HG03558 (cell line): ENCODE measurements at regions not wholly inside any gene's neighbourhood (a gene's known extent, or its start where the extent isn't known, plus 50 kb on each side); places are given as distances from the start of the nearest gene placed in this dataset.

Experiments
- ATAC-seq: cut with Tn5 transposase; IDR thresholded peaks from one replicate; pipeline ENCODE4 v1.9.1; 2021; ENCODE audit warnings: moderate number of reproducible peaks; ENCODE audit not compliant: unreplicated experiment; ENCODE audit errors: extremely low read depth

GRCh38 chr11:122293296-122294023, 177.4 kb upstream of the BLID start:
- no peak for ATAC-seq

GRCh38 chr11:122287401-122287800, 171.4 kb upstream of the BLID start:
- ATAC-seq: no peak

- no peak for ATAC-seq
Measured at GRCh38 chr11:122285070-122285988, 169.3 kb upstream of the BLID start.

- no peak for ATAC-seq
Measured at GRCh38 chr11:122280870-122281269, 164.9 kb upstream of the BLID start.

- no peak for ATAC-seq
Measured at GRCh38 chr11:122279194-122279593, 163.2 kb upstream of the BLID start.

- ATAC-seq: no peak
Measured at GRCh38 chr11:122277493-122277892, 161.5 kb upstream of the BLID start.

GRCh38 chr11:122276221-122276620, 160.2 kb upstream of the BLID start:
- no peak for ATAC-seq

- no peak for ATAC-seq
Measured at GRCh38 chr11:122275508-122275907, 159.5 kb upstream of the BLID start.

- no peak for ATAC-seq
Measured at GRCh38 chr11:122273476-122274191, 157.6 kb upstream of the BLID start.

- ATAC-seq: no peak
Measured at GRCh38 chr11:122271745-122272144, 155.7 kb upstream of the BLID start.

GRCh38 chr11:122271137-122271536, 155.1 kb upstream of the BLID start:
- ATAC-seq: no peak

- ATAC-seq: no peak
Measured at GRCh38 chr11:122270535-122270934, 154.5 kb upstream of the BLID start.

GRCh38 chr11:122269824-122270223, 153.8 kb upstream of the BLID start:
- no peak for ATAC-seq

- ATAC-seq: no peak
Measured at GRCh38 chr11:122268601-122269130, 152.7 kb upstream of the BLID start.

- ATAC-seq: no peak
Measured at GRCh38 chr11:122267602-122268001, 151.6 kb upstream of the BLID start.

GRCh38 chr11:122265981-122266380, 150.0 kb upstream of the BLID start:
- ATAC-seq: no peak

GRCh38 chr11:122264121-122264520, 148.1 kb upstream of the BLID start:
- no peak for ATAC-seq

- no peak for ATAC-seq
Measured at GRCh38 chr11:122261546-122261945, 145.5 kb upstream of the BLID start.

- no peak for ATAC-seq
Measured at GRCh38 chr11:122259195-122259821, 143.3 kb upstream of the BLID start.
